ENCODE measurements at regions not wholly inside any gene's neighbourhood (a gene's known extent, or its start where the extent isn't known, plus 50 kb on each side); places are given as distances from the start of the nearest gene placed in this dataset.

- no peak for TF ChIP-seq CTCF (IDR thresholded peaks at IDR 0.05; ENCODE audit: unreplicated experiment in 3 of 3)
- H3K9me3 Mint-ChIP-seq: peaks cover 14% of the 10 kb centered on the region
- no peak overlapping the region for H3K27ac Mint-ChIP-seq
- H3K27me3 Mint-ChIP-seq (ENCODE audit: low read depth): peaks cover 4% of the 10 kb centered on the region
- H3K4me1 Mint-ChIP-seq: no peaks in the 10 kb centered on the region
- H3K36me3 Mint-ChIP-seq (ENCODE audit: low read depth): no peaks in the 10 kb centered on the region
- H3K4me3 Mint-ChIP-seq: no peak overlapping the region
Measured at GRCh38 chr6:155708100-155708499, 252.5 kb upstream of the NOX3 start.

- Mint-ChIP-seq H3K27ac (no peak overlapping the region), H3K9me3 (peaks cover 18% of the 10 kb centered on the region), H3K4me3 (no peak overlapping the region), H3K36me3 (ENCODE audit: low read depth) (no peaks in the 10 kb centered on the region), H3K4me1 (no peaks in the 10 kb centered on the region), H3K27me3 (ENCODE audit: low read depth) (peaks cover 4% of the 10 kb centered on the region)
- TF ChIP-seq CTCF (IDR thresholded peaks at IDR 0.05; ENCODE audit: unreplicated experiment in 3 of 3): no peak
Measured at GRCh38 chr6:155706806-155707205, 251.2 kb upstream of the NOX3 start.

- Mint-ChIP-seq H3K9me3 (peaks cover 18% of the 10 kb centered on the region), H3K4me3 (no peak overlapping the region), H3K36me3 (ENCODE audit: low read depth) (no peaks in the 10 kb centered on the region), H3K27me3 (ENCODE audit: low read depth) (peaks cover 4% of the 10 kb centered on the region), H3K27ac (no peak overlapping the region), H3K4me1 (no peaks in the 10 kb centered on the region)
- no peak for TF ChIP-seq CTCF (IDR thresholded peaks at IDR 0.05; ENCODE audit: unreplicated experiment in 3 of 3)
Measured at GRCh38 chr6:155706341-155706740, 250.7 kb upstream of the NOX3 start.

GRCh38 chr6:155701342-155701741 is 245.7 kb upstream of the NOX3 start:
- H3K27ac Mint-ChIP-seq: no peak overlapping the region
- H3K9me3 Mint-ChIP-seq: peaks cover 11% of the 10 kb centered on the region
- no peak overlapping the region for H3K4me3 Mint-ChIP-seq
- no peaks in the 10 kb centered on the region for H3K36me3 Mint-ChIP-seq (ENCODE audit: low read depth)
- H3K4me1 Mint-ChIP-seq: no peaks in the 10 kb centered on the region
- TF ChIP-seq CTCF (IDR thresholded peaks at IDR 0.05; ENCODE audit: unreplicated experiment in 3 of 3): no peak
- H3K27me3 Mint-ChIP-seq (ENCODE audit: low read depth): peaks cover 2% of the 10 kb centered on the region

GRCh38 chr6:155695495-155695894 is 239.9 kb upstream of the NOX3 start:
- H3K27me3 Mint-ChIP-seq (ENCODE audit: low read depth): no peaks in the 10 kb centered on the region
- no peak for TF ChIP-seq CTCF (IDR thresholded peaks at IDR 0.05; ENCODE audit: unreplicated experiment in 3 of 3)
- H3K4me1 Mint-ChIP-seq: peaks cover 12% of the 10 kb centered on the region
- no peak overlapping the region for H3K4me3 Mint-ChIP-seq
- no peaks in the 10 kb centered on the region for H3K36me3 Mint-ChIP-seq (ENCODE audit: low read depth)
- H3K9me3 Mint-ChIP-seq: no peaks in the 10 kb centered on the region
- peak overlapping the region in 2 of 3 experiments; percentile 53 to 63 for H3K27ac Mint-ChIP-seq

- TF ChIP-seq CTCF (IDR thresholded peaks at IDR 0.05; ENCODE audit: unreplicated experiment in 3 of 3): no peak
- no peak overlapping the region for H3K4me3 Mint-ChIP-seq
- H3K9me3 Mint-ChIP-seq: no peaks in the 10 kb centered on the region
- no peaks in the 10 kb centered on the region for H3K27me3 Mint-ChIP-seq (ENCODE audit: low read depth)
- H3K4me1 Mint-ChIP-seq: peaks cover 12% of the 10 kb centered on the region
- H3K27ac Mint-ChIP-seq: peak overlapping the region; percentile 82 to 97 (median 87)
- no peaks in the 10 kb centered on the region for H3K36me3 Mint-ChIP-seq (ENCODE audit: low read depth)
Measured at GRCh38 chr6:155694419-155694790, 238.8 kb upstream of the NOX3 start.
